Panc1 (cell line): ENCODE measurements at regions not wholly inside any gene's neighbourhood (a gene's known extent, or its start where the extent isn't known, plus 50 kb on each side); places are given as distances from the start of the nearest gene placed in this dataset.

Experiments used
- ATAC-seq: fragments of 200-7000 bp; cut with Tn5 transposase; 2 replicates; pipeline ENCODE4 v1.9.1; 2020; ENCODE audit warnings: mild to moderate bottlenecking, moderate library complexity
- BruUV-seq: library from RNA; stranded (reverse); fragments of 400-500 nt; replicated peaks from 2 replicates; lab custom pipeline; 2021; lab: Mats Ljungman, UMichigan
- CTCF ChIA-PET: fragments of 300-600 bp; sonication (Branson Sonifier 250); formaldehyde crosslinking; loops from one replicate; lab custom pipeline; 2022; ENCODE audit warnings: antibody characterized with exemption; lab: Charles Lee
- POLR2A ChIA-PET: fragments of 300-600 bp; sonication (Branson Sonifier 250); formaldehyde crosslinking; loops from one replicate; lab custom pipeline; 2022; ENCODE audit warnings: antibody characterized with exemption; lab: Charles Lee
- DNase-seq: peaks from one replicate; pipeline ENCODE4 v3.0.0-alpha.2; 2010; ENCODE audit warnings: low read depth, low spot score
- H3K27ac ChIP-seq: 2 replicates; pipeline ENCODE4 v1.5.1; 2011; ENCODE audit warnings: mild to moderate bottlenecking, low read length, inconsistent platforms
- H3K27me3 ChIP-seq: fragments of 200-500 bp; sonication (Bioruptor generic); 2 replicates; pipeline ENCODE4 v1.6.0; 2014; ENCODE audit warnings: low read length, inconsistent platforms; ENCODE audit not compliant: control insufficient read depth, insufficient read depth
- H3K36me3 ChIP-seq: fragments of 200-500 bp; sonication (Bioruptor generic); 2 replicates; pipeline ENCODE4 v1.5.1; 2014; ENCODE audit warnings: inconsistent platforms, mild to moderate bottlenecking, low read length, moderate library complexity; ENCODE audit not compliant: control insufficient read depth, insufficient read depth
- H3K4me1 ChIP-seq: 2 replicates; pipeline ENCODE4 v1.5.1; 2011; ENCODE audit warnings: inconsistent platforms, mild to moderate bottlenecking, low read length, moderate library complexity; ENCODE audit not compliant: control insufficient read depth, insufficient read depth
- H3K4me3 ChIP-seq, 2 experiments: 2 replicates each; pipeline ENCODE4 v1.5.1; 2011 to 2012; ENCODE audit warnings: low read depth in 2 of 2, low read length in 2 of 2, mild to moderate bottlenecking in 2 of 2, inconsistent platforms in 1 of 2, moderate library complexity in 1 of 2
- H3K9me3 ChIP-seq: fragments of 200-500 bp; sonication (Bioruptor generic); 2 replicates; pipeline ENCODE4 v1.5.1; 2014; ENCODE audit warnings: low read depth, mild to moderate bottlenecking, inconsistent platforms, low read length, moderate library complexity; ENCODE audit not compliant: control insufficient read depth, insufficient read depth
- CTCF ChIP-seq: fragments of 450-650 bp; IDR thresholded peaks from 2 replicates; pipeline ENCODE4 v1.5.1; 2017; ENCODE audit warnings: mild to moderate bottlenecking
- POLR2AphosphoS5 ChIP-seq: IDR thresholded peaks from 2 replicates; pipeline ENCODE4 v1.6.1; 2012; ENCODE audit warnings: mild to moderate bottlenecking, low read depth, low read length, moderate library complexity
- REST ChIP-seq, 2 experiments: IDR thresholded peaks; 2 replicates each; pipeline ENCODE4 v1.6.1; 2011 to 2012; ENCODE audit warnings: low read depth in 2 of 2, control low read depth in 1 of 2, low read length in 1 of 2, mild to moderate bottlenecking in 1 of 2, moderate library complexity in 1 of 2; ENCODE audit not compliant: insufficient read depth in 1 of 2
- SIN3A ChIP-seq: IDR thresholded peaks from 2 replicates; pipeline ENCODE4 v1.6.1; 2012; ENCODE audit warnings: low read depth, mild to moderate bottlenecking, low read length, moderate library complexity, borderline replicate concordance; ENCODE audit not compliant: insufficient read depth
- TCF7L2 ChIP-seq: IDR thresholded peaks from 2 replicates; pipeline ENCODE4 v1.6.1; 2011; ENCODE audit warnings: mild to moderate bottlenecking, low read depth, low read length, inconsistent platforms
- in situ Hi-C: cut with HindIII; loops from 2 replicates; pipeline ENCODE4 v1.10.0; 2016; ENCODE audit warnings: low sequenced_read_pairs, low pct_unique_long_range_greater_than_20kb
- intact Hi-C: fragments of 100-400 bp; cut with micrococcal nuclease; formaldehyde crosslinking; loops from one replicate; pipeline ENCODE4 v1.10.0; 2022; ENCODE audit not compliant: unreplicated experiment

- no TSS peak for BruUV-seq
- DNase-seq (no peak), ATAC-seq (no peak)
- TF ChIP-seq SIN3A (no peak), TCF7L2 (no peak), CTCF (no peak), REST (IDR thresholded peaks at IDR 0.05; ENCODE audit: insufficient read depth in 1 of 2, low read depth in 2 of 2, low read length in 1 of 2) (no peak), POLR2AphosphoS5 (no peak)
- ChIA-PET CTCF (no interaction called here), POLR2A (no interaction called here)
- no peak overlapping the region for H3K4me3 ChIP-seq
- intact Hi-C loops (no loop called here), in situ Hi-C loops (no loop called here)
- no peak overlapping the region for H3K27ac ChIP-seq
- no peaks in the 10 kb centered on the region for H3K9me3 ChIP-seq
- H3K36me3 ChIP-seq, result no peaks in the 10 kb centered on the region
- H3K27me3 ChIP-seq, result no peaks in the 10 kb centered on the region
- no peaks in the 10 kb centered on the region for H3K4me1 ChIP-seq
Observed at GRCh38 chr1:56357927-56358690, 221.3 kb downstream of the PLPP3 start.

GRCh38 chr1:56356376-56356990 is 222.9 kb downstream of the PLPP3 start:
- Histone ChIP-seq H3K27ac (no peak overlapping the region), H3K36me3 (no peaks in the 10 kb centered on the region), H3K27me3 (no peaks in the 10 kb centered on the region), H3K9me3 (no peaks in the 10 kb centered on the region), H3K4me3 (no peak overlapping the region), H3K4me1 (no peaks in the 10 kb centered on the region)
- TF ChIP-seq POLR2AphosphoS5, result no peak
- no peak for TF ChIP-seq REST (IDR thresholded peaks at IDR 0.05; ENCODE audit: insufficient read depth in 1 of 2, low read depth in 2 of 2, low read length in 1 of 2)
- no peak for TF ChIP-seq SIN3A
- TF ChIP-seq CTCF, result no peak
- no peak for TF ChIP-seq TCF7L2
- ChIA-PET CTCF (interaction anchor here (0.6 kb wide), 1 partner anchor 100 kb away, joined by 6 read pairs; no protein-coding TSS in a partner anchor), POLR2A (no interaction called here)
- no TSS peak for BruUV-seq
- no peak for ATAC-seq
- in situ Hi-C loops (no loop called here), intact Hi-C loops (no loop called here)
- DNase-seq, result no peak
